Liver (tissue), 8 donors: ENCODE measurements at regions not wholly inside any gene's neighbourhood (a gene's known extent, or its start where the extent isn't known, plus 50 kb on each side); places are given as distances from the start of the nearest gene placed in this dataset.

ENCODE experiments used
- DNase-seq: peaks from one replicate; pipeline ENCODE4 v3.0.0-alpha.2; 2017; ENCODE audit warnings: low spot score
- H3K27ac ChIP-seq, 2 donors: one replicate each; pipeline ENCODE4 v1.7.0; 2013; ENCODE audit warnings: inconsistent platforms in 2 of 2, low read length in 2 of 2, control low read depth in 1 of 2, low read depth in 1 of 2, mild to moderate bottlenecking in 1 of 2
- H3K27me3 ChIP-seq, 4 donors: one replicate each; pipeline versions ENCODE4 v1.6.1 to v1.7.0; 2013; ENCODE audit warnings: low read length in 3 of 4, inconsistent platforms in 1 of 4, mild to moderate bottlenecking in 1 of 4, moderate library complexity in 1 of 4; ENCODE audit not compliant: control insufficient read depth in 4 of 4, insufficient read depth in 4 of 4
- H3K36me3 ChIP-seq, 4 donors: one replicate each; pipeline versions ENCODE4 v1.6.1 to v1.7.0; 2013; ENCODE audit warnings: low read length in 3 of 4, mild to moderate bottlenecking in 3 of 4, low read depth in 1 of 4, moderate library complexity in 1 of 4; ENCODE audit not compliant: control insufficient read depth in 4 of 4, insufficient read depth in 3 of 4
- H3K4me1 ChIP-seq, 4 donors: one replicate each; pipeline versions ENCODE4 v1.6.1 to v1.7.0; 2013; ENCODE audit warnings: low read length in 3 of 4, mild to moderate bottlenecking in 3 of 4, moderate library complexity in 1 of 4; ENCODE audit not compliant: control insufficient read depth in 4 of 4, insufficient read depth in 4 of 4
- H3K4me3 ChIP-seq, 3 donors: one replicate each; pipeline versions ENCODE4 v1.6.1 to v1.7.0; 2013; ENCODE audit warnings: low read length in 3 of 3, control low read depth in 1 of 3, low read depth in 1 of 3, mild to moderate bottlenecking in 1 of 3
- H3K9ac ChIP-seq, 2 donors: one replicate each; pipeline ENCODE4 v1.7.0; 2013; ENCODE audit warnings: low read length in 2 of 2, mild to moderate bottlenecking in 2 of 2, moderate library complexity in 2 of 2, control low read depth in 1 of 2, low read depth in 1 of 2
- H3K9me3 ChIP-seq, 4 donors: one replicate each; pipeline versions ENCODE4 v1.6.1 to v1.7.0; 2013; ENCODE audit warnings: low read length in 3 of 4; ENCODE audit not compliant: control insufficient read depth in 4 of 4
- CTCF ChIP-seq: fragments of 150-350 bp; IDR thresholded peaks from 2 replicates; pipeline ENCODE4 v1.5.1; 2017; ENCODE audit warnings: improper control_type of control experiment, low read depth, low read length; ENCODE audit not compliant: missing input control
- EGR1 ChIP-seq, 2 donors: IDR thresholded peaks; 2 replicates each; pipeline ENCODE4 v1.6.1; 2016 to 2018; ENCODE audit warnings: antibody characterized with exemption in 2 of 2, low read depth in 2 of 2
- FOXA1 ChIP-seq: IDR thresholded peaks from 2 replicates; pipeline ENCODE4 v1.6.1; 2016; ENCODE audit warnings: antibody characterized with exemption
- FOXA2 ChIP-seq: IDR thresholded peaks from 2 replicates; pipeline ENCODE4 v1.6.1; 2016; ENCODE audit warnings: antibody characterized with exemption
- HNF4A ChIP-seq, 2 donors: conservative IDR thresholded peaks; 2 replicates each; pipeline ENCODE4 v1.6.1; 2016; ENCODE audit warnings: antibody characterized with exemption in 2 of 2, mild to moderate bottlenecking in 2 of 2
- HNF4G ChIP-seq: IDR thresholded peaks from 2 replicates; pipeline ENCODE4 v1.6.1; 2016; ENCODE audit warnings: antibody characterized with exemption
- JUND ChIP-seq, 2 donors: IDR thresholded peaks; 2 replicates each; pipeline ENCODE4 v1.6.1; 2016; ENCODE audit warnings: antibody characterized with exemption in 2 of 2
- NR2F2 ChIP-seq: IDR thresholded peaks from 2 replicates; pipeline ENCODE4 v1.6.1; 2016; ENCODE audit warnings: antibody characterized with exemption
- RAD21 ChIP-seq, 2 donors: IDR thresholded peaks; 2 replicates each; pipeline ENCODE4 v1.6.1; 2016; ENCODE audit warnings: antibody characterized with exemption in 2 of 2, mild to moderate bottlenecking in 2 of 2
- RXRA ChIP-seq, 2 donors: IDR thresholded peaks; 2 replicates each; pipeline ENCODE4 v1.6.1; 2017 to 2018; ENCODE audit warnings: antibody characterized with exemption in 2 of 2, mild to moderate bottlenecking in 1 of 2
- SP1 ChIP-seq: IDR thresholded peaks from 2 replicates; pipeline ENCODE4 v1.6.1; 2018; ENCODE audit warnings: antibody characterized with exemption, mild to moderate bottlenecking
- YY1 ChIP-seq: IDR thresholded peaks from 2 replicates; pipeline ENCODE4 v1.6.1; 2016; ENCODE audit warnings: antibody characterized with exemption, mild to moderate bottlenecking
- WGBS: extraction: QIAGEN DNeasy Blood & Tissue Kit; methylation state at CpG from one replicate; pipeline ENCODE4 v1.1.7; 2013; 5-methylcytosine and 5-hydroxymethylcytosine counted together
- TF ChIP-seq, protein P1 (sequence below): IDR thresholded peaks from 2 replicates; pipeline ENCODE4 v1.6.1; 2016; ENCODE audit warnings: antibody characterized with exemption
- TF ChIP-seq, protein P2 (sequence below): IDR thresholded peaks from 2 replicates; pipeline ENCODE4 v1.6.1; 2016; ENCODE audit warnings: antibody characterized with exemption
- donor health status: healthy.
- donor health status: healthy.
- donor health status: healthy.
- donor health status: healthy.
- donor health status: healthy.

DNA sequence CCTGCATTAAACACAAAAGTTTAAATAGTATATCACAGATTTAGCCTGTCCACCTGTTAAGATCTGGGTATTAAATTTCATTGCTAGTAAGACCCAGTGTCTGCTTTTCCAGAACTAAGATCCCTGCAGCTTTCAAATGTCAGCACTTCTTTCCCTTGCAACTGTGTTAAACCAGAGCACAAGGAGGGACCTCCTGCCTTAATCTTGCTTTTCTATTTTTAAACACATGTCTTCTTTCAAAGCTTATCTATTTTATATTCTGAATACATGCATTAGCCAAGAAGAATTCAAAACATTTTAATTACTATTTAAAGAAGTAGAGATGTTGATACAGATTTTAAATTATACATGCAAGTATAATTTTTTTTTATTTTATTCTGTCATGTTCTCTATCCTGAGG is 315.1 kb downstream of the ARPP21 start:
- Histone ChIP-seq H3K36me3 (no peaks in the 10 kb centered on the region), H3K4me1 (no peaks in the 10 kb centered on the region), H3K9ac (no peak overlapping the region), H3K9me3 (peaks cover 0 to 7% (median 0%) of the 10 kb centered on the region in 4 donors), H3K27ac (no peak overlapping the region), H3K4me3 (no peak overlapping the region), H3K27me3 (peaks cover 0 to 2% (median 0%) of the 10 kb centered on the region in 4 donors)
- TF ChIP-seq, protein P1, sequence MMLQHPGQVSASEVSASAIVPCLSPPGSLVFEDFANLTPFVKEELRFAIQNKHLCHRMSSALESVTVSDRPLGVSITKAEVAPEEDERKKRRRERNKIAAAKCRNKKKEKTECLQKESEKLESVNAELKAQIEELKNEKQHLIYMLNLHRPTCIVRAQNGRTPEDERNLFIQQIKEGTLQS = no peak
- TF ChIP-seq YY1 (no peak), EGR1 (IDR thresholded peaks at IDR 0.05; ENCODE audit: low read depth in 2 of 2) (no peak), CTCF (no peak), RAD21 (IDR thresholded peaks at IDR 0.05) (no peak), NR2F2 (no peak), FOXA2 (no peak), RXRA (IDR thresholded peaks at IDR 0.05) (no peak), HNF4G (no peak), SP1 (no peak), HNF4A (conservative IDR thresholded peaks at IDR 0.05) (no peak), FOXA1 (no peak), JUND (IDR thresholded peaks at IDR 0.05) (no peak)
- TF ChIP-seq, protein P2, sequence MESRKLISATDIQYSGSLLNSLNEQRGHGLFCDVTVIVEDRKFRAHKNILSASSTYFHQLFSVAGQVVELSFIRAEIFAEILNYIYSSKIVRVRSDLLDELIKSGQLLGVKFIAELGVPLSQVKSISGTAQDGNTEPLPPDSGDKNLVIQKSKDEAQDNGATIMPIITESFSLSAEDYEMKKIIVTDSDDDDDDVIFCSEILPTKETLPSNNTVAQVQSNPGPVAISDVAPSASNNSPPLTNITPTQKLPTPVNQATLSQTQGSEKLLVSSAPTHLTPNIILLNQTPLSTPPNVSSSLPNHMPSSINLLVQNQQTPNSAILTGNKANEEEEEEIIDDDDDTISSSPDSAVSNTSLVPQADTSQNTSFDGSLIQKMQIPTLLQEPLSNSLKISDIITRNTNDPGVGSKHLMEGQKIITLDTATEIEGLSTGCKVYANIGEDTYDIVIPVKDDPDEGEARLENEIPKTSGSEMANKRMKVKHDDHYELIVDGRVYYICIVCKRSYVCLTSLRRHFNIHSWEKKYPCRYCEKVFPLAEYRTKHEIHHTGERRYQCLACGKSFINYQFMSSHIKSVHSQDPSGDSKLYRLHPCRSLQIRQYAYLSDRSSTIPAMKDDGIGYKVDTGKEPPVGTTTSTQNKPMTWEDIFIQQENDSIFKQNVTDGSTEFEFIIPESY = no peak
- no peak for DNase-seq

GRCh38 chr3:35965908-35966307 is 326.6 kb downstream of the ARPP21 start:
- no peaks in the 10 kb centered on the region for H3K36me3 ChIP-seq
- H3K4me3 ChIP-seq = no peak overlapping the region
- WGBS = 11% methylated on average over 2 of the region's 2 CpGs
- no peak overlapping the region for H3K9ac ChIP-seq
- H3K27ac ChIP-seq = no peak overlapping the region
- TF ChIP-seq RXRA (IDR thresholded peaks at IDR 0.05) (no peak), RAD21 (IDR thresholded peaks at IDR 0.05) (peak; percentile 78 to 82), CTCF (peak; percentile 45)
- TF ChIP-seq, protein P1 = no peak
- no peaks in the 10 kb centered on the region for H3K9me3 ChIP-seq
- no peaks in the 10 kb centered on the region for H3K4me1 ChIP-seq
- DNase-seq = no peak
- H3K27me3 ChIP-seq = no peaks in the 10 kb centered on the region
